B cell (primary cell): ENCODE measurements at regions not wholly inside any gene's neighbourhood (a gene's known extent, or its start where the extent isn't known, plus 50 kb on each side); places are given as distances from the start of the nearest gene placed in this dataset.

ENCODE experiments used
- ATAC-seq: fragments of 200-7000 bp; cut with Tn5 transposase; one replicate; pipeline ENCODE4 v1.10.0; 2021; ENCODE audit warnings: low read depth, mild to moderate bottlenecking, moderate number of reproducible peaks, moderate library complexity
- CTCF ChIA-PET: fragments of 350-600 bp; sonication (Branson Sonifier 250); formaldehyde crosslinking; loops from one replicate; lab custom pipeline; 2021; ENCODE audit warnings: antibody characterized with exemption, inconsistent platforms; lab: Charles Lee
- POLR2A ChIA-PET: fragments of 350-600 bp; sonication (Branson Sonifier 250); formaldehyde crosslinking; loops from one replicate; lab custom pipeline; 2021; ENCODE audit warnings: antibody characterized with exemption; lab: Charles Lee
- DNase-seq: peaks from one replicate; pipeline ENCODE4 v3.0.0; 2013
- H2AFZ ChIP-seq: 2 replicates; pipeline ENCODE4 v1.6.1; 2012; ENCODE audit warnings: mild to moderate bottlenecking, low read depth, low read length; ENCODE audit not compliant: insufficient read depth, poor library complexity, severe bottlenecking
- H3K27ac ChIP-seq, 2 donors: 1 replicate in 1 of 2; 2 replicates in 1 of 2; pipeline ENCODE4 v1.5.1; 2012 to 2013; ENCODE audit warnings: low read length in 2 of 2, mild to moderate bottlenecking in 2 of 2, moderate library complexity in 1 of 2
- H3K27me3 ChIP-seq, 4 experiments: fragments of 200-600 bp in 1 of 4; sonication (generic) in 1 of 4; replicated peaks in 1 of 4; 1 replicate in 2 of 4; 2 replicates in 2 of 4; pipeline versions ENCODE4 v1.6.1 to v1.7.0; 2013 to 2016; ENCODE audit warnings: low read length in 3 of 4, mild to moderate bottlenecking in 2 of 4, mixed read lengths in 1 of 4, moderate library complexity in 1 of 4; ENCODE audit not compliant: insufficient read depth in 4 of 4, control insufficient read depth in 3 of 4; ENCODE audit errors: control extremely low read depth in 1 of 4
- H3K36me3 ChIP-seq, 2 experiments: replicated peaks in 1 of 2; 1 replicate in 1 of 2; 2 replicates in 1 of 2; pipeline versions ENCODE4 v1.6.1 to v1.7.1; 2013; ENCODE audit warnings: low read length in 1 of 2; ENCODE audit not compliant: insufficient read depth in 2 of 2, control insufficient read depth in 1 of 2; ENCODE audit errors: control extremely low read depth in 1 of 2, extremely low read depth in 1 of 2
- H3K4me1 ChIP-seq, 2 donors: fragments of 200-600 bp in 1 of 2; sonication (generic) in 1 of 2; 1 replicate in 1 of 2; 2 replicates in 1 of 2; pipeline versions ENCODE4 v1.5.1 to v1.6.1; 2013 to 2017; ENCODE audit warnings: low read length in 2 of 2; ENCODE audit not compliant: control insufficient read depth in 2 of 2, insufficient read depth in 2 of 2
- H3K4me2 ChIP-seq: replicated peaks from 2 replicates; pipeline ENCODE3; 2012; ENCODE audit warnings: mild to moderate bottlenecking, low read depth, low read length; ENCODE audit not compliant: poor library complexity, severe bottlenecking
- H3K4me3 ChIP-seq, 5 experiments: fragments of 200-600 bp in 1 of 5; sonication (generic) in 1 of 5; 1 replicate in 3 of 5; 2 replicates in 2 of 5; pipeline versions ENCODE4 v1.5.1 to v1.7.0; 2011 to 2016; ENCODE audit warnings: low read length in 4 of 5, mild to moderate bottlenecking in 4 of 5, low read depth in 2 of 5, control low read depth in 1 of 5, moderate library complexity in 1 of 5; ENCODE audit not compliant: insufficient read depth in 1 of 5; ENCODE audit errors: control extremely low read depth in 1 of 5, extremely low read depth in 1 of 5
- H3K79me2 ChIP-seq: fragments of 200-600 bp; sonication (generic); one replicate; pipeline ENCODE4 v1.6.0; 2016; ENCODE audit warnings: low read length; ENCODE audit not compliant: control insufficient read depth, insufficient read depth
- H3K9ac ChIP-seq: fragments of 200-600 bp; sonication (generic); 2 replicates; pipeline ENCODE4 v1.6.1; 2017; ENCODE audit warnings: mild to moderate bottlenecking, low read length, moderate library complexity
- H3K9me3 ChIP-seq, 3 donors: one replicate each; pipeline versions ENCODE4 v1.6.1 to v1.7.1; 2013; ENCODE audit warnings: low read length in 2 of 3; ENCODE audit not compliant: control insufficient read depth in 2 of 3, insufficient read depth in 1 of 3; ENCODE audit errors: control extremely low read depth in 1 of 3
- H4K20me1 ChIP-seq: 2 replicates; pipeline ENCODE4 v1.6.0; 2012; ENCODE audit warnings: mild to moderate bottlenecking, low read length; ENCODE audit not compliant: insufficient read depth, control insufficient read depth, poor library complexity, severe bottlenecking
- H3K27ac Mint-ChIP-seq: one replicate; pipeline ENCODE4 v1.8.0; 2021; ENCODE audit warnings: mixed read lengths
- H3K27me3 Mint-ChIP-seq: one replicate; pipeline ENCODE4 v1.8.0; 2021; ENCODE audit warnings: mixed read lengths
- H3K4me1 Mint-ChIP-seq: one replicate; pipeline ENCODE4 v1.8.0; 2021; ENCODE audit warnings: mixed read lengths
- H3K4me3 Mint-ChIP-seq: one replicate; pipeline ENCODE4 v1.8.0; 2021; ENCODE audit warnings: mixed read lengths
- H3K9me3 Mint-ChIP-seq: one replicate; pipeline ENCODE4 v1.8.0; 2022; ENCODE audit warnings: mixed read lengths; ENCODE audit not compliant: insufficient read depth
- CTCF ChIP-seq: fragments of 200-600 bp; IDR thresholded peaks from one replicate; pipeline ENCODE4 v1.8.0; 2022; ENCODE audit warnings: antibody characterized with exemption, mild to moderate bottlenecking
- EZH2 ChIP-seq: IDR thresholded peaks from 2 replicates; pipeline ENCODE4 v1.6.1; 2012; ENCODE audit warnings: borderline replicate concordance, low read depth, mild to moderate bottlenecking, moderate library complexity, low read length; ENCODE audit not compliant: insufficient read depth, poor library complexity, severe bottlenecking
- WGBS: methylation state at CpG from one replicate; pipeline ENCODE4 v1.1.5; 2013; ENCODE audit warnings: missing lambda C conversion rate; ENCODE audit not compliant: insufficient coverage; 5-methylcytosine and 5-hydroxymethylcytosine counted together
- intact Hi-C: fragments of 100-400 bp; cut with micrococcal nuclease; formaldehyde crosslinking; loops from one replicate; pipeline ENCODE4 v1.10.0; 2022

- WGBS, result 82% methylated on average over 1 of the region's 3 CpGs
These were observed 229.3 kb downstream of the GPR37 start for GRCh38 chr7:124536156-124536762.

DNA sequence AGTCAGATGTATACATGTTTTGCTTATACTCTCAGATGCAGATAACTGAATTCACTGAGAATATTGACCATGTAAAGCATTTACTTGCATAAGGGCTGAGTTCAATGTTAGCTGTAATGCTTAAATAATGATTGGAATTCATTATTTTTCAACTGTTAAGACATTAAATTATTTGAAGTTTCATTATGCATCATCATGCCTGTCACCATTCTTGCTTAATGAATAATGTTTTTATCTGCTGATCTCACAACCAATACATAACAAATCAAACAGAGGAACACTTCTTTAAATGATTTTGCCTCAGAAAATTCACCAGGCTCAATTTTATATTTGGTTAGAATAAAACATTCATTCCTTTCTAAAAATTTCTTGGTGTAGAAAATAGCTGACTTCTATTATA, 233.4 kb downstream of the GPR37 start:
- H3K4me3 ChIP-seq, result no peak overlapping the region
- ATAC-seq (no peak), DNase-seq (no peak)
- no peak overlapping the region for H3K27ac Mint-ChIP-seq
- no peak overlapping the region for H3K4me2 ChIP-seq
- H3K27me3 ChIP-seq, result no peaks in the 10 kb centered on the region
- intact Hi-C loops, result no loop called here
- H3K9me3 Mint-ChIP-seq, result peaks cover 2% of the 10 kb centered on the region
- H3K27ac ChIP-seq, result no peak overlapping the region
- CTCF ChIA-PET, result no interaction called here
- POLR2A ChIA-PET, result no interaction called here
- H3K79me2 ChIP-seq, result no peaks in the 10 kb centered on the region
- no peak overlapping the region for H3K9ac ChIP-seq
- no peaks in the 10 kb centered on the region for H3K4me1 Mint-ChIP-seq
- H3K9me3 ChIP-seq, result peaks cover 0 to 7% (median 2%) of the 10 kb centered on the region in 3 donors
- no peaks in the 10 kb centered on the region for H3K4me1 ChIP-seq
- TF ChIP-seq EZH2 (no peak), CTCF (no peak)
- no peaks in the 10 kb centered on the region for H3K27me3 Mint-ChIP-seq
- H3K36me3 ChIP-seq, result no peaks in the 10 kb centered on the region
- no peaks in the 10 kb centered on the region for H4K20me1 ChIP-seq
- no peak overlapping the region for H3K4me3 Mint-ChIP-seq
- H2AFZ ChIP-seq, result no peak overlapping the region

More at GRCh38 chr7:124536156-124536762, 229.3 kb downstream of the GPR37 start:
- Histone ChIP-seq H3K9ac (no peak overlapping the region), H3K27me3 (no peaks in the 10 kb centered on the region), H3K79me2 (no peaks in the 10 kb centered on the region), H3K4me3 (no peak overlapping the region), H3K9me3 (no peaks in the 10 kb centered on the region), H3K4me1 (no peaks in the 10 kb centered on the region), H3K36me3 (no peaks in the 10 kb centered on the region), H2AFZ (no peak overlapping the region), H3K27ac (no peak overlapping the region), H4K20me1 (no peaks in the 10 kb centered on the region), H3K4me2 (no peak overlapping the region)
- ChIA-PET CTCF (no interaction called here), POLR2A (no interaction called here)
- DNase-seq (no peak), ATAC-seq (no peak)
- Mint-ChIP-seq H3K27me3 (no peaks in the 10 kb centered on the region), H3K4me1 (no peaks in the 10 kb centered on the region), H3K9me3 (no peaks in the 10 kb centered on the region), H3K27ac (no peak overlapping the region), H3K4me3 (no peak overlapping the region)
- TF ChIP-seq CTCF (no peak), EZH2 (no peak)
- intact Hi-C loops, result no loop called here
